K562 (cell line): ENCODE measurements at regions not wholly inside any gene's neighbourhood (a gene's known extent, or its start where the extent isn't known, plus 50 kb on each side); places are given as distances from the start of the nearest gene placed in this dataset.

ENCODE experiments used
- ATAC-seq: fragments of 200-7000 bp; cut with Tn5 transposase; 3 replicates; pipeline ENCODE4 v1.9.1; 2020; ENCODE audit warnings: moderate library complexity
- BruUV-seq: library from RNA; stranded (reverse); fragments of 400-500 nt; replicated peaks from 2 replicates; lab custom pipeline; 2021; lab: Mats Ljungman, UMichigan
- CTCF ChIA-PET: fragments of 300-600 bp; formaldehyde crosslinking; extraction: SDS; loops from one replicate; lab custom pipeline; 2021; ENCODE audit warnings: low intra/inter-chr PET ratio; lab: Yijun Ruan, JAX
- POLR2A ChIA-PET: fragments of 300-600, 350-650 bp; sonication (Branson Sonifier 250); formaldehyde crosslinking; extraction: SDS; loops from one replicate; lab custom pipeline; 2021; ENCODE audit warnings: antibody characterized with exemption, inconsistent platforms; lab: Yijun Ruan, JAX
- DNase-seq, 4 experiments: peaks; one replicate each; pipeline versions ENCODE4 v3.0.0 to v3.0.0-alpha.2; 2011 to 2018; ENCODE audit warnings: low spot score in 3 of 4, mixed read lengths in 3 of 4; ENCODE audit errors: extremely low read depth in 1 of 4
- FAIRE-seq: peaks from 2 replicates; lab custom pipeline; 2011; peaks lifted over from hg19 to GRCh38; lab: Jason Lieb, UNC
- H2AFZ ChIP-seq: 2 replicates; pipeline ENCODE4 v1.6.0; 2011; ENCODE audit warnings: low read depth, low read length, control low read depth, inconsistent platforms
- H3K27ac ChIP-seq: fragments of 200-600 bp; 3 replicates; pipeline ENCODE4 v1.8.0; 2011; ENCODE audit warnings: low read depth, mild to moderate bottlenecking, control low read depth, inconsistent platforms, low read length, moderate library complexity, mixed read lengths; ENCODE audit errors: extremely low read depth
- H3K27me3 ChIP-seq, 2 experiments: fragments of 300-600 bp in 1 of 2; 2 replicates in 1 of 2; 3 replicates in 1 of 2; pipeline versions ENCODE4 v1.6.0 to v1.8.0; 2011; ENCODE audit warnings: inconsistent platforms in 2 of 2, low read length in 2 of 2, mild to moderate bottlenecking in 1 of 2, mixed read lengths in 1 of 2, moderate library complexity in 1 of 2; ENCODE audit not compliant: control insufficient read depth in 2 of 2, insufficient read depth in 2 of 2
- H3K36me3 ChIP-seq: fragments of 300-600 bp; 3 replicates; pipeline ENCODE4 v1.8.0; 2011; ENCODE audit warnings: mild to moderate bottlenecking, low read length, inconsistent platforms; ENCODE audit not compliant: control insufficient read depth, insufficient read depth
- H3K4me1 ChIP-seq, 2 experiments: fragments of 200-600 bp in 1 of 2; replicated peaks in 1 of 2; 2 replicates in 1 of 2; 3 replicates in 1 of 2; pipeline versions ENCODE4 v1.5.1 to v1.8.0; 2011; ENCODE audit warnings: inconsistent platforms in 2 of 2, low read length in 2 of 2, mild to moderate bottlenecking in 1 of 2, mixed read lengths in 1 of 2, moderate library complexity in 1 of 2; ENCODE audit not compliant: control insufficient read depth in 2 of 2, insufficient read depth in 2 of 2
- H3K4me2 ChIP-seq: 2 replicates; pipeline ENCODE4 v1.6.1; 2011; ENCODE audit warnings: low read length, control low read depth, inconsistent platforms, mixed read lengths; ENCODE audit not compliant: insufficient read depth
- H3K4me3 ChIP-seq: fragments of 200-600 bp; sonication (generic), shearing (Covaris generic); 2 replicates; pipeline ENCODE4 v1.5.1; 2016; ENCODE audit warnings: control low read depth, inconsistent platforms
- H3K79me2 ChIP-seq: fragments of 200-600 bp; 3 replicates; pipeline ENCODE4 v1.8.0; 2011; ENCODE audit warnings: low read length, inconsistent platforms; ENCODE audit not compliant: control insufficient read depth, insufficient read depth
- H3K9ac ChIP-seq, 2 experiments: 2 replicates each; pipeline versions ENCODE4 v1.6.0 to v1.6.1; 2011; ENCODE audit warnings: low read depth in 2 of 2, low read length in 2 of 2, control low read depth in 1 of 2, inconsistent platforms in 1 of 2, mild to moderate bottlenecking in 1 of 2, mixed read lengths in 1 of 2; ENCODE audit not compliant: insufficient read depth in 1 of 2
- H3K9me1 ChIP-seq: one replicate; pipeline ENCODE4 v1.6.0; 2011; ENCODE audit warnings: inconsistent platforms, mild to moderate bottlenecking, low read length, moderate library complexity; ENCODE audit not compliant: control insufficient read depth, insufficient read depth
- H3K9me3 ChIP-seq: replicated peaks from 2 replicates; pipeline ENCODE4 v1.5.1; 2011; ENCODE audit warnings: low read depth, low read length, inconsistent platforms; ENCODE audit not compliant: control insufficient read depth, insufficient read depth
- H4K20me1 ChIP-seq: replicated peaks from 2 replicates; pipeline ENCODE4 v1.6.1; 2011; ENCODE audit warnings: low read length, inconsistent platforms, mixed read lengths; ENCODE audit not compliant: control insufficient read depth, insufficient read depth
- ELF1 ChIP-seq: fragments of 200-800 bp; sonication (Bioruptor generic); IDR thresholded peaks from 2 replicates; pipeline ENCODE4 v1.6.1; 2016; ENCODE audit warnings: missing genetic modification characterization, missing compliant biosample characterization
- FOS ChIP-seq: IDR thresholded peaks from 3 replicates; pipeline ENCODE4 v1.6.1; 2011; ENCODE audit not compliant: insufficient read length; ENCODE audit errors: extremely low read depth
- HMGN3 ChIP-seq: IDR thresholded peaks from 2 replicates; pipeline ENCODE4 v1.6.1; 2011; ENCODE audit warnings: borderline replicate concordance, low read depth, mild to moderate bottlenecking, mixed read lengths, low read length; ENCODE audit not compliant: insufficient read length; ENCODE audit errors: extremely low read depth
- TAF1 ChIP-seq: IDR thresholded peaks from 2 replicates; pipeline ENCODE4 v1.6.1; 2011; ENCODE audit warnings: mild to moderate bottlenecking, low read length, moderate library complexity; ENCODE audit not compliant: insufficient read depth, control insufficient read depth, severe bottlenecking; ENCODE audit errors: extremely low read depth
- TRIM28 ChIP-seq: fragments of 450-650 bp; IDR thresholded peaks from 2 replicates; pipeline ENCODE4 v1.6.1; 2017
- ZBTB43 ChIP-seq: sonication (generic); formaldehyde crosslinking; IDR thresholded peaks from 2 replicates; pipeline ENCODE4 v1.8.0; 2023; ENCODE audit warnings: mild to moderate bottlenecking, missing genetic modification reagents
- ZEB2 ChIP-seq: fragments of 450-650 bp; IDR thresholded peaks from 2 replicates; pipeline ENCODE4 v1.6.1; 2016
- WGBS: fragments of 100-300 bp; shearing (Covaris generic); methylation state at CpG from one replicate; pipeline ENCODE4 v1.1.6; 2016; ENCODE audit warnings: low coverage, mixed read lengths; ENCODE audit not compliant: insufficient coverage; ENCODE audit errors: missing lambda C conversion rate; 5-methylcytosine and 5-hydroxymethylcytosine counted together
- in situ Hi-C: fragments of 300-500 bp; cut with MboI; formaldehyde crosslinking; loops from 4 replicates; pipeline ENCODE4 v1.15.0; 2018; ENCODE audit warnings: inconsistent platforms, mixed read lengths
- intact Hi-C: fragments of 100-400 bp; cut with micrococcal nuclease; formaldehyde crosslinking; loops from 2 replicates; pipeline ENCODE4 v1.14.2; 2022
- TF ChIP-seq, protein P1 (sequence below): sonication (generic); formaldehyde crosslinking; IDR thresholded peaks from 2 replicates; pipeline ENCODE4 v1.8.0; 2022; ENCODE audit warnings: mild to moderate bottlenecking, missing genetic modification reagents

GRCh38 chr18:33803636-33804035, 225.6 kb downstream of the ASXL3 start:
- Histone ChIP-seq H3K4me3 (no peak overlapping the region), H3K4me2 (no peak overlapping the region), H3K9ac (no peak overlapping the region), H3K9me3 (no peaks in the 10 kb centered on the region), H3K79me2 (no peaks in the 10 kb centered on the region), H3K9me1 (no peaks in the 10 kb centered on the region), H3K27ac (no peak overlapping the region), H3K27me3 (no peaks in the 10 kb centered on the region), H4K20me1 (no peaks in the 10 kb centered on the region), H3K4me1 (no peaks in the 10 kb centered on the region), H2AFZ (no peak overlapping the region), H3K36me3 (no peaks in the 10 kb centered on the region)
- no peak for ATAC-seq
- ChIA-PET POLR2A (no interaction called here), CTCF (no interaction called here)
- no peak for DNase-seq
- no peak for FAIRE-seq
- in situ Hi-C loops, result no loop called here
- BruUV-seq, result no TSS peak
- WGBS, result 2% methylated on average over 3 of the region's 3 CpGs
- intact Hi-C loops, result no loop called here
- TF ChIP-seq, protein P1, sequence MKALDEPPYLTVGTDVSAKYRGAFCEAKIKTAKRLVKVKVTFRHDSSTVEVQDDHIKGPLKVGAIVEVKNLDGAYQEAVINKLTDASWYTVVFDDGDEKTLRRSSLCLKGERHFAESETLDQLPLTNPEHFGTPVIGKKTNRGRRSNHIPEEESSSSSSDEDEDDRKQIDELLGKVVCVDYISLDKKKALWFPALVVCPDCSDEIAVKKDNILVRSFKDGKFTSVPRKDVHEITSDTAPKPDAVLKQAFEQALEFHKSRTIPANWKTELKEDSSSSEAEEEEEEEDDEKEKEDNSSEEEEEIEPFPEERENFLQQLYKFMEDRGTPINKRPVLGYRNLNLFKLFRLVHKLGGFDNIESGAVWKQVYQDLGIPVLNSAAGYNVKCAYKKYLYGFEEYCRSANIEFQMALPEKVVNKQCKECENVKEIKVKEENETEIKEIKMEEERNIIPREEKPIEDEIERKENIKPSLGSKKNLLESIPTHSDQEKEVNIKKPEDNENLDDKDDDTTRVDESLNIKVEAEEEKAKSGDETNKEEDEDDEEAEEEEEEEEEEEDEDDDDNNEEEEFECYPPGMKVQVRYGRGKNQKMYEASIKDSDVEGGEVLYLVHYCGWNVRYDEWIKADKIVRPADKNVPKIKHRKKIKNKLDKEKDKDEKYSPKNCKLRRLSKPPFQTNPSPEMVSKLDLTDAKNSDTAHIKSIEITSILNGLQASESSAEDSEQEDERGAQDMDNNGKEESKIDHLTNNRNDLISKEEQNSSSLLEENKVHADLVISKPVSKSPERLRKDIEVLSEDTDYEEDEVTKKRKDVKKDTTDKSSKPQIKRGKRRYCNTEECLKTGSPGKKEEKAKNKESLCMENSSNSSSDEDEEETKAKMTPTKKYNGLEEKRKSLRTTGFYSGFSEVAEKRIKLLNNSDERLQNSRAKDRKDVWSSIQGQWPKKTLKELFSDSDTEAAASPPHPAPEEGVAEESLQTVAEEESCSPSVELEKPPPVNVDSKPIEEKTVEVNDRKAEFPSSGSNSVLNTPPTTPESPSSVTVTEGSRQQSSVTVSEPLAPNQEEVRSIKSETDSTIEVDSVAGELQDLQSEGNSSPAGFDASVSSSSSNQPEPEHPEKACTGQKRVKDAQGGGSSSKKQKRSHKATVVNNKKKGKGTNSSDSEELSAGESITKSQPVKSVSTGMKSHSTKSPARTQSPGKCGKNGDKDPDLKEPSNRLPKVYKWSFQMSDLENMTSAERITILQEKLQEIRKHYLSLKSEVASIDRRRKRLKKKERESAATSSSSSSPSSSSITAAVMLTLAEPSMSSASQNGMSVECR, result no peak
- TF ChIP-seq ZEB2 (no peak), ZBTB43 (CRISPR knock-in tag) (no peak), FOS (no peak), TAF1 (no peak), TRIM28 (no peak), ELF1 (tag) (no peak), HMGN3 (no peak)
